A549 (cell line): ENCODE measurements at regions not wholly inside any gene's neighbourhood (a gene's known extent, or its start where the extent isn't known, plus 50 kb on each side); places are given as distances from the start of the nearest gene placed in this dataset.

Source experiments
- CHD4 ChIP-seq: fragments of 200-600 bp; sonication (generic); IDR thresholded peaks from 2 replicates; pipeline ENCODE4 v1.6.1; 2016; ENCODE audit warnings: antibody characterized with exemption, mild to moderate bottlenecking, borderline replicate concordance
- FOXS1 ChIP-seq: fragments of 250-450 bp; sonication (Bioruptor Pico); IDR thresholded peaks from 2 replicates; pipeline ENCODE4 v1.5.0; 2020; ENCODE audit warnings: mild to moderate bottlenecking, moderate library complexity
- HDAC2 ChIP-seq: fragments of 200-600 bp; sonication (generic); IDR thresholded peaks from 2 replicates; pipeline ENCODE4 v1.6.1; 2016
- JUN ChIP-seq, 2 experiments: fragments of >200 bp; sonication (Bioruptor Twin); formaldehyde crosslinking; IDR thresholded peaks; 2 replicates in 1 of 2; 3 replicates in 1 of 2; pipeline ENCODE4 v1.6.1; 2016 to 2017
- KDM1A ChIP-seq: fragments of 200-600 bp; sonication (generic); IDR thresholded peaks from 2 replicates; pipeline ENCODE4 v1.6.1; 2016; ENCODE audit warnings: low read depth, mild to moderate bottlenecking
- MYC ChIP-seq: IDR thresholded peaks from 2 replicates; pipeline ENCODE4 v1.6.1; 2012; ENCODE audit warnings: mild to moderate bottlenecking, inconsistent platforms, low read length, improper control_type of control experiment, borderline replicate concordance
- NPAS2 ChIP-seq: fragments of 250-450 bp; sonication (Bioruptor Pico); IDR thresholded peaks from 2 replicates; pipeline ENCODE4 v1.8.0; 2022; ENCODE audit warnings: mild to moderate bottlenecking, moderate library complexity, borderline replicate concordance
- POLR2A ChIP-seq: IDR thresholded peaks from 2 replicates; pipeline ENCODE4 v1.6.1; 2012; ENCODE audit warnings: mild to moderate bottlenecking, low read length
- RAD21 ChIP-seq, 2 experiments: fragments of >200 bp in 1 of 2; sonication (Bioruptor Twin) in 1 of 2; formaldehyde crosslinking in 1 of 2; IDR thresholded peaks in 1 of 2; conservative IDR thresholded peaks in 1 of 2; 2 replicates in 1 of 2; 3 replicates in 1 of 2; pipeline ENCODE4 v1.6.1; 2012 to 2018; ENCODE audit warnings: inconsistent platforms in 1 of 2
- RCOR1 ChIP-seq: fragments of 150-350 bp; IDR thresholded peaks from 2 replicates; pipeline ENCODE4 v1.6.1; 2014; ENCODE audit warnings: antibody characterized with exemption, low read length, low read depth
- TP53 ChIP-seq: fragments of 250-450 bp; sonication (Bioruptor Pico); IDR thresholded peaks from 2 replicates; pipeline ENCODE4 v1.5.0; 2021; ENCODE audit warnings: mild to moderate bottlenecking, moderate library complexity
- ZSCAN20 ChIP-seq: fragments of 250-450 bp; sonication (Bioruptor Pico); IDR thresholded peaks from 2 replicates; pipeline ENCODE4 v1.8.0; 2022; ENCODE audit warnings: mild to moderate bottlenecking, moderate library complexity
- TF ChIP-seq, protein P1 (sequence below): fragments of >200 bp; sonication (Bioruptor Twin); formaldehyde crosslinking; IDR thresholded peaks from 3 replicates; pipeline ENCODE4 v1.5.1; 2016
- TF ChIP-seq, protein P2 (sequence below): IDR thresholded peaks from 2 replicates; pipeline ENCODE4 v1.6.1; 2012

DNA sequence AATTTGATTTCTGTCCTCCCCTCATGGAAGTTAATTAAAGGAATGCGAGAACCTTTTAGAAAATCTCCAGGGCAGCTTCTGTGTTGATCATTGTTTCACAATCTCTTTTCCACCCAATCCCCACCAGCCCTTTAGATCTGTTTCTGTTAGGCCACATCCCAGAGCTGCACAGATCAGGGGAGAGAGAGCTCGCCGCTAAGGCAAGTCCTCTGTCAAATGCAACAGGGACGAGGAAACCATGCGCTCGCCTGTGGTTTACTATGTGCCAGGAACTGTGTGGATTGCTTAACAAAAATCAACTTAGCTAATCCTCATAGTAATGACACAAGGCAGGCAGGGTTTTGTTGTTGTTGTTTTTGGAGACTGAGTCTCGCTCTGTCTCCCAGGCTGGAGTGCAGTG is 115.4 kb downstream of the SALL1 start:
- TF ChIP-seq RAD21 (conservative IDR thresholded peaks at IDR 0.05 in 1 of 2, IDR thresholded peaks at IDR 0.05 in 1 of 2) (no peak), CHD4 (no peak), TP53 (no peak), MYC (no peak), POLR2A (no peak), JUN (IDR thresholded peaks at IDR 0.05) (no peak), KDM1A (no peak), FOXS1 (CRISPR knock-in tag) (no peak), NPAS2 (no peak), ZSCAN20 (CRISPR knock-in tag) (no peak), HDAC2 (no peak), RCOR1 (no peak)
- TF ChIP-seq, protein P1, sequence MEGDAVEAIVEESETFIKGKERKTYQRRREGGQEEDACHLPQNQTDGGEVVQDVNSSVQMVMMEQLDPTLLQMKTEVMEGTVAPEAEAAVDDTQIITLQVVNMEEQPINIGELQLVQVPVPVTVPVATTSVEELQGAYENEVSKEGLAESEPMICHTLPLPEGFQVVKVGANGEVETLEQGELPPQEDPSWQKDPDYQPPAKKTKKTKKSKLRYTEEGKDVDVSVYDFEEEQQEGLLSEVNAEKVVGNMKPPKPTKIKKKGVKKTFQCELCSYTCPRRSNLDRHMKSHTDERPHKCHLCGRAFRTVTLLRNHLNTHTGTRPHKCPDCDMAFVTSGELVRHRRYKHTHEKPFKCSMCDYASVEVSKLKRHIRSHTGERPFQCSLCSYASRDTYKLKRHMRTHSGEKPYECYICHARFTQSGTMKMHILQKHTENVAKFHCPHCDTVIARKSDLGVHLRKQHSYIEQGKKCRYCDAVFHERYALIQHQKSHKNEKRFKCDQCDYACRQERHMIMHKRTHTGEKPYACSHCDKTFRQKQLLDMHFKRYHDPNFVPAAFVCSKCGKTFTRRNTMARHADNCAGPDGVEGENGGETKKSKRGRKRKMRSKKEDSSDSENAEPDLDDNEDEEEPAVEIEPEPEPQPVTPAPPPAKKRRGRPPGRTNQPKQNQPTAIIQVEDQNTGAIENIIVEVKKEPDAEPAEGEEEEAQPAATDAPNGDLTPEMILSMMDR, result no peak
- TF ChIP-seq, protein P2, sequence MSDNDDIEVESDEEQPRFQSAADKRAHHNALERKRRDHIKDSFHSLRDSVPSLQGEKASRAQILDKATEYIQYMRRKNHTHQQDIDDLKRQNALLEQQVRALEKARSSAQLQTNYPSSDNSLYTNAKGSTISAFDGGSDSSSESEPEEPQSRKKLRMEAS, result no peak
